CD4-positive, alpha-beta T cell treated with Interferon gamma for 1 hour (primary cell): ENCODE measurements at regions not wholly inside any gene's neighbourhood (a gene's known extent, or its start where the extent isn't known, plus 50 kb on each side); places are given as distances from the start of the nearest gene placed in this dataset.

Source experiments
- DNase-seq: peaks from one replicate; pipeline ENCODE4 v3.0.0-alpha.2; 2020

DNA sequence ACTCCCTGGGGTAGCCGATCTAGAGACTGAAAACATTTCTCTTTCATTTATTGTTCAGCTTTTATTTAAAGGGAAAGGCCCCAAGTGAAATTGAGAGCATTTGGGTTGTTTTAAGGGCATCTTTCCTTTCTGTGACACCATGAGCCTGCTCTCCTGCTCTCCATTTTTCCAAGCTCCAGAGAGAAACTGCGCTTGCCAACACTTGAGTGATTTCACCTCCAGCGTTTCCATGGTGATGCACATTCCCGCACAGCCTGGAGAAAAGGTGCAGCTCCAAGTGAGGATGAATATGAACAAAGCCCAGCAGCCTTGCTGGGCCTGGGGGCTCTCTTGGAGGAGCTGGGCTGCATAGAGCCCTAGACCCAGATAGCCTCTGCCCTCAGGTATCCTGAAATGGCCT, 159.2 kb upstream of the PPP2R3A start:
- no peak for DNase-seq

DNA sequence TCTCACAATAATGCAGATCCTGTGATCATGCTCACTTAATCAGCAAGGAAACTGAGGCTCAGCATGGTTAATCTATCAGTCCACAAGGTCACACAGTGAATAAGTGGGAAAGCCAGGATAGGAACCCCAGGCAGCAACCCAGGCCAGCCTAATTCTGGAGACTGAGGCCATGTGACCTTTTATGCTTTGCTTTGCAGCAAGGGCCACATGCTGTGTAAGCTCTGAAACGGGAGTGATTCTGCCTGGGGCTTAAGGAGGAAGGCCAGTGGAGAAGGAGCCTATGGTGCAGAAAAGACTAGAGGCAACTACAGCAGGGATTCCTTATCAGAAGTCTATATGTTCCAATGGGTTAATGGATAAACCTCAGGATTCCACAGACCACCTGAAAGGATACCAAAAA, 157.6 kb upstream of the PPP2R3A start:
- DNase-seq: no peak

DNA sequence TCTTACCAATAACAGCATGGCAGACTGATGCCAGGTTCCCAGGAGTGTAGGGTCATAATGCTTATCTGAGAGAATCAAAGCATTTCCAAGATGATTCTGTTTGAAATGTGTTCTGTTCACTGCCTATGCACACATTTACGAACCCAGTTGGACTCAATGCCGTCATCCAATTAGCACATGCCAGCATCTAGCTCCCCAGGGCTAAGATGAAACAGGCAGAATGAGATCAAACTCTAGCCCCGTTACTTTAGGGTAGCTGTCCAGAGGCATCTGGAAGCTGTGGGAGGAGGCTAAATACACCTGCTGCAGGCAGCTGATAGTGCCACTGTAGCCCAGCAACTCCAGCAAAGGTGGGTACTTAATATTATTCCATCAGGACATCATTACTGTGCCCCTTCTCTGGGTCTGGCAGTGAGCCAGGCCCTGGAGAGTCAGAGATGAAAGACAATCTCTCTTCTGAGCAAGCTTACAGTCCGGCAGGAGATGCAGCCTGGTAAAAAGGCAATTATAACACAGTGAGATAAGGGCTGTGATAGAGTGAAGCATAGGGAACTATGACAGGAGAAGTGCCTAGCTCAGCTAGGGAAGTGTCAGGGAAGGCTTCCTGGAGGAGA, 156.4 kb upstream of the PPP2R3A start:
- DNase-seq: no peak

DNA sequence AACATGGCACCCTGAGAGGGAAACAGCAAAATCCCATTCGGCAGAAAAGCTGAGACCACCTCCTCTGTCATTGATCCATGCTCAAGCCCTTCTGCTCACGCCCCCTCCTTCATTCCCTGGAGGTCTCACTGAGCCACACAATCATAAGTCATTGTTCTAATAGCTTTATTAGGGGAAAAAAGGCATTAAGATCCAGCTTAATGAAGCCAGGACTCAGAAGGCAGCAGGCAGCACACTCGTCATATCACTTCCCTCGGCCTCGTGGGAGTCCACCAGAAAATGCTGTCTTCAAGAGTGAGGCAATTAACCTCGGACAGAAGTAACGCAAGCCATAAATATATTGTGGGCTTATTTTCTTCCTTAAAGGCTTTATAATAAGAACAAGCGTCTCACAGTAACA, 153.9 kb upstream of the PPP2R3A start:
- no peak for DNase-seq

DNA sequence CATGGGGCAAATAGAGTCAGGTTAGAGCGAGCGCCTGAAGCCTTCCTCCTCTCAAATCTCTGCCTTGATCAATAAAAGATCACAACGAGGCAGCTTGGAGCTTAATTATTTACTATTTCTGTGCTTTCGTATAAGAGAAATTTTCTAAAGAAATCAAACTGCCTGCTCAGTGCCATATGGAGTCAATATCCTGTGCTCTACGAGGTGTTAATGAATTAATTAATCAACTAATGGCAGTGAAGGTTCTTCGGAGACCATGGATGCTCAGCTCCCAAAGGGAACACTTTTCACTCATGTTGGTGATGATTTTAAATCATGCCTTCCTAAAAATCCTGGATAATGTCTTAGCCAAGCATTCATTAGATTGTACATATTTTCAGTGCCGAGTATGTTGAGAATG, 153.5 kb upstream of the PPP2R3A start:
- no peak for DNase-seq

DNA sequence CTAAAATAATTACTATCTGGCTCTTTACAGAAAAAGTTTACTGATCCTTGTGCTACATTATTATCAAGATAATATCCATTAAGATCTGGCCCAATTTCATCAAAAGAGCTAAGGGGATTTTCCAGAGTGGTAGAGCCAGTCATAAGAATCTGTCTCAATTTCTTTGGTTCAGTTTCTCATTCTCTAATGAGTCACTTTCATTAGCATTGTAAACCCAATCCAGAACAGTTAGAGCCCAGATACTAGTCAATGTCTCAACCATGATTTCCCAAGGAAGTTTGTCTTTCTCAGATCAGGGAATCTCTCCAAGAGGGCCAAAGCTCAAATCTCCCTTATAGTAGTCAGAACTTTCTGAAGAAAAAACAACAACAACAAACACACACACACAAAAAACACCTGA, 131.1 kb upstream of the PPP2R3A start:
- no peak for DNase-seq

DNA sequence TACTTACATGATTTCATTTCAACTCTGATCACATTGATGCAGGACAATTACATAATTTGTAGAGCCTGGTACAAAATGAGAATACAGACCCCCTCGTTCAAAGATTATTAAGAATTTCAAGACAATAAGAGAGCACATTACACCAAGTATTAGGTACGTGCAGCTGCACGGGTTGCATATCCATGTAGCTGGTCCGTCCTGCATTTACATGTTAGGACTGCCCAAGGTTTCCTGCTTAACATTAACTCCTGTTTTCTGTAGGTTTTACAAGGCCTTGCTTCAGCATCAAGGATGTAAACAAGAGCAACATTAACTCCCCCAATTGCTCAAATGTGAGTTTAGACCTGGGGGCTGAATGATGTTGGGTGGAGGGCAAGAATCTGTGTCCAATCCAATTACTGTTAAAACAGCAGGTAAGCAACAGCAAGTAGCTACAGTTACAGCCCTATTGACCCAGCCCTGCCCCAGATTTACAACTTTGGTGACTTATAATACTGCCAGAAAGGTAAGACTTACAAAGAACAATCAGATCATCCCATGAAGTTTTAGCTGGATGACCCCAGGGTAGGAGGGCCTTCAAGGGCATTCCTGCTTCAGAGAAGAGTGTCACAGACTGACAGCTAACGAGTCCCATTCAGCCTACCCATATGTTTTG, 127.4 kb upstream of the PPP2R3A start:
- no peak for DNase-seq

DNA sequence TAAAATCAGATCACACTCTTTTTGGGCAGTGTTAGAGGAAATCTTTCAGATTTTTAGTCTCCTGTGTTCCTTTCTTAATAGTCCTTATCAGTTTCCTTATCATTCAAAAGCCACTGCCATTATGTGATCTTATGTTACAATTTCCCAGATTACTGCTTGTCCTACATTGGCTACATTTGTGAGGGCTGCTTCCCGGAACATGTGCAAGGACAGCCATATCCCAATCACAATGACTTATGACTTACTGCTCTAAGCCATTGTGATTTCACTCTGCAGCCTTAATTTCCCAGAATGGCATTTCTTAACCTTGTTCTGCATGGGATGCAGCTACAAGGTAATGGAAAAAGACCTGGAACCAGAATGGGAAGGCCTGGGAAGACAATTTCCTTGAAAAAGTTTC, 125.1 kb upstream of the PPP2R3A start:
- DNase-seq: no peak

DNA sequence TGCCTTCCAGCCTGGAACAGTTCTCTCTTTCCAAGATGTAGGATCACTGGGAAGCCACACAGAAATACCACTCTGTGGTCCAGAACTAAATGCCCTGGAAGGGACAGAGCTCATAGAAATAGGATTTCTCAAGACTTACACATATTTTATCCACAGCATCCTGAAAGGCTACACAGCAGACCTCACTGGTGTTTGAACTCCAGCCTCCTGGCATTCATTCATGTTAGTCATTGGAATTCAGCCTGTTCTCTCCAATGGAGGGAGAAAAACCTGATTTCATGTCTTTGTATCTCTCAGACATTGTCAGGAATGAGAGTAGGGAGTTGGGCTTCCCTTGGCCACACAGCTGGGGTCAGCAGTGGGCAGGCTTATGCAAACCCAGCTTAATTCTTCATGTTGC, 121.1 kb upstream of the PPP2R3A start:
- DNase-seq: no peak

DNA sequence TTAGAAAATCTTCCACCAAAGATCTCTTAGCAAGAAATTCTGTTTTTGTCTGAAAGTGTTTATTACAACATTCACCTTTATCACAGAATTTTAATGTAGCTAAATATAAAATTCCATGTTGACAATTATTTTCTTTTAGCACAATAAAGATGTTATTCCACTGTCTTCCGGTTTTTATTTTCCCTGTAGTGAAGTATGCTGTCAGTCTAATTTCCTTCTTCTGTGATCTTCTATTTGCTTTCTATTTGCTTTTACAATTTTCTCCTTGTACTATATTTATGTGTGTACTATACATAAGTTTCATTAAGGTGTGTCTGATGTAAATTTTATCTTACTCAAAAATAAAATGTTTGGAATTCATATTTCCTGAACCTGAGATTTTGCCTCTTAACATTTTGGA, 117.5 kb upstream of the PPP2R3A start:
- DNase-seq: no peak

DNA sequence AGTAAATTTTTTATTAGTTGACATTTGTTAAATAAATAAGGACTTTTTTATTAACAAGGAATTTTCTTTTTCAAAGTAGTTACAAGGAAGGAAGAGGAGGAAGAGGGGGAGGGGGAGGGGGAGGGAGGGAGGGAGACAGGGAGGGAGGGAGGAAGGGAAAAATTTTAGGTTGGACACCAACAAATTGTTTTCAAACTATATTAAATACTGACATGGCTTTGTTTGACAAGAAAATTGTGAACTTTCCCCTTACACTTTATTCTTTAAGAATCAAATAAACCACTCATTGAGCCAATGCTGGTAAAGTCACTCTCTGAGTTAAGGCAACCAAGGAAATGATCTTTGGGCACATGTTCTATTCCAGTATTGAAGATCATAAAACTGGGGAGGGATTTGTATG, 115.7 kb upstream of the PPP2R3A start:
- DNase-seq: no peak

DNA sequence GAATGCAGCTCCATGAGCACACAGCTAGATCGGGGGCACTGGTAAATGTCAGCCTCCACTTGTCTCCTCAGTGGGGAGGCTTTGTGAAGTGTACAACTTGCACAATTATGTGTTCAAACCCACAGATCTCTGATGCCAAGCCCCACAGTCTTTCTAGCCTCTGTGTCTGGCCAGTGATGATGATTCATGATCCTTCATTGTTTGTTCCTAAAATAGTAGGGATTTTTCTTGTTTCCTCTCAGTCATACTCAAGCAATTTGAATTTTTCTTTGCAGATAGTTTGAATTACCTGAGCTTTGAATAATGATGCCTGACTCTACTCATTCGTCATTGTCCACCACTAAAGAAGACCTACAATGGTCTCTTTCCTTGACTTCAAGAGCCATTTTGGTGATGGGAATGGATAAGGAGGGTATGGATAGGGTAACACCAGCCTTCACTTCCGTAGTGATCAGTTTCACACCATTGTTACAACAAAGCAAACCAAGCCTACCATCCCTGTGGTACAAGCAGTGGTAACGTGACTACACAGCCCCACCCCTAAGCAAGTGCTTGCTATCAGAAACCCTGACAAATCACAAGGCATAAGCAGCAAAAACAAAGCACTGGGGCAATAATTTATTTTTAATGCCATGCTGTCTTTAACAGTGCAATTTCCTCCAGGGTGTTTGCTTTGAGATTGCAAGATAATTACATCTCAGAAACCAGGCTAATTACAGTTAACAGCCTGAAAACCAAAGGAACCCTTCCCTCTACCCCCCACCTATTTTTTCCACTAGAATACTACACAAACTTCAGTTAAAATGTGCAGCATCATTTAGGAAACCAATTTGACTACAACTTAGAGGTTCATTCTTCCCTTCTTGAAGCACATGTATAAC, 114.1 kb upstream of the PPP2R3A start:
- no peak for DNase-seq

DNA sequence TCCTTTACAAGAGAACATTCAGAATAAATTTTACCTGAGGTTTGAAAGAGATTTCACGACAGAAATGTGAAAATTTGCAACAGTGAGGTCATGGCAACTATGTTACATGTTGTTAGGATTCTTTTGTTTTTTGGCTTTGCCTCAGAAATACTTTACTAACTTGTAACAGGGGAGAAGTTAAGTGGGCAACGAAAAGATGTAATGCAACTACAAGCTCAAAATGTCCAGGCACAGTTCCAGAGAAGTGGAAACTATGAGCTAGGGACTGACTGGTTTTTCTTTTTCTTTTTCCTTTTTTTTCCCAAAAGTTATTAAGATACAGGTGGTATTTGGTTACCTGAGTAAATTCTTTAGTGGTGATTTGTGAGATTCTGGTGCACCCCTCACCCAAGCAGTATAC, 111.5 kb upstream of the PPP2R3A start:
- DNase-seq: no peak

DNA sequence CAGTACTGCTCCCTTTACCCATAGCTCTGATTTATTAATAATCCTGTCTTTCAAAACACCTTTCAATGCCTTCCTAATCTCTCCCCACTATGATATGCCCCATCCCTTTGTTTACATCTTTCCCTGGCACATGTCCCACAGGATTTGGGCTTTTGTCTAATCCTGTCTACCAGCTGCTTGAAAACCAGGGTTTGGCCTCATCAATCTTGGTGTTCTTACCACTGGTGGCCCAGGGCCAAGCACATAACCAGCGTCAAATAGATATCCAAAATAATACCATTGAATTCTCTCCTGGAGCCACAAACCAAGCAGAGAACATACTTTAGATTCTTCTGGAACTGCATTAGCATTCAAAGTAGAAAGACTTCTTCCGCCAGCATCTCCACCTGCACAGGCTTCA, 104.8 kb upstream of the PPP2R3A start:
- DNase-seq: no peak

DNA sequence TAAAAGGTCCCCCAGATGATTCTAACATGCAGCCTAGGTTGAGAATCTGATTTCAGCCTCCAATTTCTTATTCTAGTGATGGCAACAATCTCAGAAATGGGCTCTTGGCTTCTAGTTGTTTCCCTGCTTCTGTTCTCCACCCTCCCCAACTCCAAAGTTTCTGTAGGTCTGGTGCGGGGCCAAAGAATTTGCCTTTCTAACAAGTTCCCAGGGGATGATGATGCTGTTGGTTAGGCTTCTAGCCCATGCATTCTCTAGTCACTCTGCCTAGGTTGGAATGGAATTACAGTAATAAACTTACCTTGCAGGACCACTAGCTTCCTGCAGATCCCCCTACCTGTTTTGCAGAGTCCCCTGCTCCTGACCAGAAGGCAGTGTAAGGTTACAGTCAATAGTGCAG, 103.2 kb upstream of the PPP2R3A start:
- DNase-seq: no peak

DNA sequence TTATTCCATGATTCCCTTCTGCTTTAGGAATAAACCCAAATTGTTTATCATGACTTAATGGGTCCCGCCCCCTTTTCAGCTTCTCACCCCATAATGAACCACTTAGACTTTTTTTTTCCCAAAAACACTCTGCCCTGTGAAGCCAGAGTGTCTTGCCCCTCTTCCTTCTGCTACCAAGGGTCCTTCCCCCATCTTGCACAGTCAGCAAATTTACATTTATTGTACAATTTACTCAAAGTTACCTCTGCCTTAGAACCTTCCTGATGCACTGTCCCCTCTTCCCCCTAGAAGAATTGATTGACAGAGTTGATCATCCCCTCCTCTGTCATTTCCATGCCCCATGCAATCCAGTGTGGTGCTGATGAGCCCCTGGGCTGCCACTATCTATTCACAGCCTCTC, 101.5 kb upstream of the PPP2R3A start:
- DNase-seq: no peak

DNA sequence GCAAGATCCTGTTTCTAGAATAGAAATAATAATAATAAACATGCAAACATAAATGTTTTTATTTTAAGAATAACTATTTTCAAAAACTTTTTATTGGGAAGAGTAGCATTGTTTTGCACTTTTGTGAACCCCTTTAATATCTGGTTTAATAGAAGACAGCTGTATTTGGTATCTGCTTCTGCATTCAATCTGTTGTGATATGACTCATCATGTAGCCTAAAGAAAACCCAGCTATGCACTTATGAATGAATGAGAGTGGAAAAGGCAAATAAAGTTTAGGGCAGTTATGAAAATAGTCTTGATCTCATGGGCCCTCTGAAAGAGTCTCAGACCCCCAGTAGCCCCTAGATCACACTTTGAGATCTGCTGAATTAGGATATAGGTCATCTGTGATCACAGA, 100.4 kb upstream of the PPP2R3A start:
- no peak for DNase-seq

DNA sequence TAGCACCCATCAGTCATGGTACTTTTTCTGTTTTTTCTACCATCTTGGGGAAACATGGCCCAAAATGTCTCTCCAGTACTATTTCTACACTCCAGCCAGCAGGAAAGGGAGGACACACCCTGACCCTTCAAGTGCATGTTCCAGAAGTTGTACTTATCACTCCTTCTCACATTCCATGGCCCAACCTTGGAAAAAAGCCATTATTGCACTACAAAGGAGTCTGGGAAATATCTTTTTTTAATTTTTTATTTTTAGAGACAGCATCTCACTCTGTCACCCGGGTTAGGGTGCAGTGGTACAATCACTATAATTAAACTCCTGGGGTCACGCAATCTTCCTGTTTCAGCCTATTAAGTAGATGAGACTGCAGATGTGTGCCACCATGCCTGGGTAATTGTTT, 100.0 kb upstream of the PPP2R3A start:
- DNase-seq: no peak

DNA sequence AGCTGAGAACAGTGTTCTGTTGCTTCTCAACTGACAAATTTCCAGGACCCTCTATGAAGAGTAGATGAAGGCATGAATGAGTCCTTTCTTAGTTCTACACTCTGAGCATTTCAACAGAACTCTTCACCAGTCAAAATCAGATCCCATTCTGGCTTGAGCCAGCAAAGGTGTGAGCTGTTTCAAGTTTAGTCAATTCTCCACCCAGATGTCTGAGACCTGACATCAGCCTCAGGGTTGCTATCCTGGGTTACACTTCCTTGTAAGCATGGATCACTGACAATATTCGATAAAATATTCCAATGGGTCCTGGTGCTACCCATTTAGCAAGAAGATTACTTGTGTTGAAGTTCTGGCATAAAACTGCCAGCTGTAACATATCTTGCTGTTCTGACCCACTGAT, 97.6 kb upstream of the PPP2R3A start:
- DNase-seq: no peak

DNA sequence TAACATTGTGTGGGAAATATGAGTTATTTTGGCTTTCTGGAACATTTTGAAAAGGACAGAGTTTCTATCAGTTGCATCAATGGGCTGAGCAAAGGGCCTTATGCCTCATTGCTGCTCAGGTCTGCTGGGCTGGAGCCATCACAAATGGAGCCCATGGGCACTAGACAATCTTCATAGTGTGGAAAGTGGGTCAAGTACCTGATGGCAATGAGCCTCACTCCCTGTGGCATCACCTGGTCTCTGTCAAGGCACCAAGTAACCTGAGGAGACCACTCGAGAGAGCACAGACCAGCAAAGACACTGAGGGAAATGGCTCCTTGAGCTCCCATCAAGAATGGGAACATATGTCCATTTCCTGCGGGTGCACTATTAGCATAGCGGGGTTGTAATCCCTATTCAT, 96.7 kb upstream of the PPP2R3A start:
- DNase-seq: no peak

DNA sequence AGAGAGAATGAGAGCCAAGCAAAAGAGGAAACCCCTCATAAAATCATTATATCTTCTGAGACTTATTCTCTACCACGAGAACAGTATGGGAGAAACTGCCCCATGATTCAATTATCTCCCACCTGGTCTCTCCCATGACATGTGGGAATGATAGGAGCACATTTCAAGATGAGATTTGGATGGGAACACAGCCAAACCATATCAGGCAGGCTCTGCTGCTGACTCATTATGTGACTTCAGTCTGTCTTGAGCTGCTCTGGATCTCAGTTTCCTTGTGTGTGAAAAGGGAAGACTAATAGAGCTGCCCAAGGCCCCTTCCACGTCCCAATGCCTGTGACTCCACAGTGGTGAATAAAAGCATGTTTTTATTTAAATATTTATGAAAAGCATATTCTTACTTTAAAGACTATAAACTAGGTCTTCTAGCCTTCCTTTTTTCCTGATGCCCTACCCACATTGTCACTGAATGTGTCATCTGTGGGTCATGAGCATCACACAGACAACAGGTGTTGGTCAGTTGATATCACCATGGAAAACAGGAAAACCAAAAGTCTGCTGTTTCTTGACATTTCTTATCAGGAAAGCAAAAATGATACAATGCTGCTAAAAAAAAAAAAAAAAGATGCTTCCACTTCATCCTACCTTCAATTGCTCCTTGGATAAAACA, 96.0 kb upstream of the PPP2R3A start:
- no peak for DNase-seq

DNA sequence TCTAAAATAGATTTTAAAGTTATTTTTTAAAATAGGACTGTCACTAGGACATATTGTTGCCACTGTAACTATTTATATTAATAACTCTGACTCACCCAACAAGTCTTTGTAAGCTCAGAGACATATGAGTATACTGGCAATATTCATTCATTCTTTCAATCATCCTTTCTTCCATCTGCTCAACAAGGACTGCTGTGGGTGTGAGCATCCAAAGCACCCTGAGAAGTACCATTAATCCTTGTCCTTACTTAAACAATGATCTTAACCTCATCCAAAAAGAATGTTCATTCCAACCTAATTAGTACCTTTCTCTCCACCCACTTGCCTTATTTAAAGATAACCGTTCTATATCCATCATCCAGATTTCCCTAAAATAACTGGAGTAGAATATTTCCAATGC, 94.2 kb upstream of the PPP2R3A start:
- DNase-seq: no peak

DNA sequence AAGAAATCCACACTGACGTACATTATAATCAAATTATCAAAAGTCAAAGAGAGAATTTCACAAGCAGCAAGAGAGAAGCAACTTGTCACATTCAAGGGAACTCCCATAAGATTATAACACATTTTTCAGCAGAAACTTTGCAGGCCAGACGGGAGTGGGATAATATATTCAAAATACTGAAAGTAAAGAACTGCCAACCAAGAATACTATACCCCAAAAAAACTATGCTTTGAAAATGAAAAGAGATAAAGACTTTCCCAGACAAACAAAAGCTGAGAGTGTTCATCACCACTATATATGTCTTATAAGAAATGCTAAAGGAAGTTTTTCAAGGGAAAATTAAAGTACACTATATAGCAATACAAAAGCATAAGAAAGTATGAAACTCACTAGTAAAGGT, 91.5 kb upstream of the PPP2R3A start:
- DNase-seq: no peak

DNA sequence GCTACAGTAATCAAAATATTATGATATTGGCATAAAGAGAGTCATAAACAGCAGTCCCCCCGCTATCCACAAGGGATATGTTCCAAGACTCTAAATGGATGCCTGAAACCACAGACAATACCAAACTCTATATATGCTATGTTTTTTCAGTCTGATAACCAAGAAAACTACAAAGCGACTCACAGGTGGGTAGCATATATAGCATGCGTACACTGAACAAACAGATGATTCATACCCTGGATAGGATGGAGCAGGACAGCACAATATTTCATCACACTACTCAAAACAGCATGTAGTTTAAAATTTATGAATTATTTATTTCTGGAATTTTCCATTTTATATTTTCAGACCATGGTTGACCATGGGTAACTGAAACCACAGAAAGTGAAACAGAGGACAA, 87.0 kb upstream of the PPP2R3A start:
- no peak for DNase-seq
